Endodermal cell (in vitro differentiated cells): ENCODE measurements at regions not wholly inside any gene's neighbourhood (a gene's known extent, or its start where the extent isn't known, plus 50 kb on each side); places are given as distances from the start of the nearest gene placed in this dataset.

Experiments used
- DNase-seq: peaks from one replicate; pipeline ENCODE4 v3.0.0-alpha.2; 2017
- H3K27ac ChIP-seq: 2 replicates; pipeline ENCODE4 v1.5.1; 2013; ENCODE audit warnings: mild to moderate bottlenecking, low read depth, low read length, moderate library complexity
- H3K27me3 ChIP-seq: 2 replicates; pipeline ENCODE4 v1.6.1; 2013; ENCODE audit warnings: mild to moderate bottlenecking, low read length, moderate library complexity; ENCODE audit not compliant: insufficient read depth, control insufficient read depth, poor library complexity, severe bottlenecking
- H3K36me3 ChIP-seq: 2 replicates; pipeline ENCODE4 v1.7.0; 2013; ENCODE audit warnings: mild to moderate bottlenecking, low read length, moderate library complexity; ENCODE audit not compliant: control insufficient read depth, insufficient read depth
- H3K4me1 ChIP-seq: one replicate; pipeline ENCODE4 v1.7.0; 2013; ENCODE audit warnings: low read length; ENCODE audit not compliant: control insufficient read depth, insufficient read depth
- H3K4me3 ChIP-seq: 2 replicates; pipeline ENCODE4 v1.5.1; 2013; ENCODE audit warnings: mild to moderate bottlenecking, low read length, moderate library complexity
- H3K9ac ChIP-seq: 2 replicates; pipeline ENCODE4 v1.6.1; 2013; ENCODE audit warnings: mild to moderate bottlenecking, low read length, moderate library complexity; ENCODE audit not compliant: poor library complexity, severe bottlenecking; ENCODE audit errors: extremely low read depth
- H3K9me3 ChIP-seq: 2 replicates; pipeline ENCODE4 v1.6.1; 2013; ENCODE audit warnings: mild to moderate bottlenecking, low read length, moderate library complexity; ENCODE audit not compliant: control insufficient read depth
- H3K27ac Mint-ChIP-seq: 2 replicates; pipeline ENCODE4 v1.8.0; 2020; ENCODE audit warnings: mixed read lengths
- H3K27me3 Mint-ChIP-seq: 2 replicates; pipeline ENCODE4 v1.8.0; 2021; ENCODE audit warnings: mild to moderate bottlenecking, mixed read lengths; ENCODE audit not compliant: insufficient read depth
- H3K36me3 Mint-ChIP-seq: 2 replicates; pipeline ENCODE4 v1.8.0; 2020; ENCODE audit warnings: low read depth, mixed read lengths
- H3K4me1 Mint-ChIP-seq: 2 replicates; pipeline ENCODE4 v1.8.0; 2020; ENCODE audit warnings: mixed read lengths
- H3K4me3 Mint-ChIP-seq: 2 replicates; pipeline ENCODE4 v1.8.0; 2020; ENCODE audit warnings: mild to moderate bottlenecking, moderate library complexity, mixed read lengths
- H3K9me3 Mint-ChIP-seq: 2 replicates; pipeline ENCODE4 v1.8.0; 2020; ENCODE audit warnings: mild to moderate bottlenecking, mixed read lengths
- CTCF ChIP-seq: fragments of 200-600 bp; sonication (generic); conservative IDR thresholded peaks from 2 replicates; pipeline ENCODE4 v1.5.0; 2021; ENCODE audit warnings: antibody characterized with exemption, mild to moderate bottlenecking
- whole genome bisulfite sequencing, 2 experiments: methylation state at CpG; one replicate each; pipeline versions ENCODE4 v1.1.5 to v1.1.7; 2013; ENCODE audit warnings: missing lambda C conversion rate in 2 of 2, mixed read lengths in 1 of 2; ENCODE audit not compliant: insufficient coverage in 1 of 2, insufficient read length in 1 of 2; 5-methylcytosine and 5-hydroxymethylcytosine counted together

DNA sequence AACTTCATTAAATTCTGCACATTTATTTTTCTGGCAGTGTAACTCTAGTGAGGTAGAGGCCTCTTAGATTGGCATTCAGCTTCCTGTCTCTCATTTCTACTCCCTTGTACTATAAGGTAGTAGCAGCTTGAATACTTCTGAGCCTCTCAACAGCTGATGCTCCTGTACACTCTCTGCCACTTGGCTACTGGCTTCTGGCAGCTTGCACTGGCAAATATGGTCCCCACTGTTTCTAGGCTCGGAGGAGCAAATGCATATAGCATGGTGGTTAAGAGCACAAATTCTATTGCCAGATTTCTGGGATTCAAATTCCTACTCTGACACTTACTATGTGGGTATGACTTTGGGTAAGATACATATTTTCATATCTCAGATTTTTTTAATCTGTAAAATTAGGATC, 292.8 kb upstream of the ADGRB3 start:
- no peaks in the 10 kb centered on the region for H3K27me3 ChIP-seq
- no peak overlapping the region for H3K27ac ChIP-seq
- H3K9me3 ChIP-seq = no peaks in the 10 kb centered on the region
- H3K4me3 ChIP-seq = no peak overlapping the region
- Mint-ChIP-seq H3K27ac (no peak overlapping the region), H3K4me3 (no peak overlapping the region), H3K4me1 (no peaks in the 10 kb centered on the region), H3K36me3 (no peaks in the 10 kb centered on the region), H3K9me3 (no peaks in the 10 kb centered on the region), H3K27me3 (no peaks in the 10 kb centered on the region)
- H3K9ac ChIP-seq = no peak overlapping the region
- TF ChIP-seq CTCF = no peak
- H3K36me3 ChIP-seq = no peaks in the 10 kb centered on the region
- no peak for DNase-seq
- no peaks in the 10 kb centered on the region for H3K4me1 ChIP-seq
- 72% methylated on average over 1 of the region's 1 CpG; no CpG with 5 or more reads in 1 of the 2 experiments for WGBS, 2 experiments

- Histone ChIP-seq H3K4me3 (no peak overlapping the region), H3K27me3 (no peaks in the 10 kb centered on the region), H3K9ac (no peak overlapping the region), H3K9me3 (no peaks in the 10 kb centered on the region), H3K36me3 (no peaks in the 10 kb centered on the region), H3K27ac (no peak overlapping the region), H3K4me1 (no peaks in the 10 kb centered on the region)
- H3K4me1 Mint-ChIP-seq = no peaks in the 10 kb centered on the region
- no peak overlapping the region for H3K4me3 Mint-ChIP-seq
- no peak for DNase-seq
- no peaks in the 10 kb centered on the region for H3K27me3 Mint-ChIP-seq
- H3K27ac Mint-ChIP-seq = no peak overlapping the region
- H3K9me3 Mint-ChIP-seq = no peaks in the 10 kb centered on the region
- H3K36me3 Mint-ChIP-seq = no peaks in the 10 kb centered on the region
- no peak for TF ChIP-seq CTCF
Observed at GRCh38 chr6:68339488-68340131, 295.5 kb upstream of the ADGRB3 start.

DNA sequence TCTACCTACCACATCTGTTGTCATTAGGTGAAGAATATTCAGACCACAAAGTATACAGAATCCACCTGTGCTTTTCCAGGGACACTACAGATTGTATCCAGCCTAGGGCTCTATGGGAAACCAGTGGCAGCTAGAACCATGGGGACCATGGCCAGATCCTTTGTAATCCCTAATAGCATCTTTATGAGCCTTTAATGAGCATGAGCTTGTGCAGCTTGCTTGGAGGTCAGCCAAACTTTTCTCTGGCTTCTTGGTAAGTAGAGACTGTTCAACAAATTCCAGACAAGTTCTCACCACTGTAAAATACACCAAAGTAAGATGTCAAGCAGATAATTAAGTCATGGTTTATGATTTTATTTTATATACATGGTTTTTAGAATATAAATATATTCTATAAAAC, 301.6 kb upstream of the ADGRB3 start:
- no peak overlapping the region for H3K27ac Mint-ChIP-seq
- no peaks in the 10 kb centered on the region for H3K4me1 Mint-ChIP-seq
- no peaks in the 10 kb centered on the region for H3K36me3 Mint-ChIP-seq
- no peak overlapping the region for H3K27ac ChIP-seq
- H3K9me3 ChIP-seq = no peaks in the 10 kb centered on the region
- H3K9me3 Mint-ChIP-seq = no peaks in the 10 kb centered on the region
- no peak overlapping the region for H3K9ac ChIP-seq
- no peak overlapping the region for H3K4me3 ChIP-seq
- H3K4me1 ChIP-seq = no peaks in the 10 kb centered on the region
- DNase-seq = no peak
- no peak for TF ChIP-seq CTCF
- no peak overlapping the region for H3K4me3 Mint-ChIP-seq
- no peaks in the 10 kb centered on the region for H3K36me3 ChIP-seq
- H3K27me3 ChIP-seq = no peaks in the 10 kb centered on the region
- no peaks in the 10 kb centered on the region for H3K27me3 Mint-ChIP-seq
